ENCODE measurements at regions not wholly inside any gene's neighbourhood (a gene's known extent, or its start where the extent isn't known, plus 50 kb on each side); places are given as distances from the start of the nearest gene placed in this dataset.

DNA sequence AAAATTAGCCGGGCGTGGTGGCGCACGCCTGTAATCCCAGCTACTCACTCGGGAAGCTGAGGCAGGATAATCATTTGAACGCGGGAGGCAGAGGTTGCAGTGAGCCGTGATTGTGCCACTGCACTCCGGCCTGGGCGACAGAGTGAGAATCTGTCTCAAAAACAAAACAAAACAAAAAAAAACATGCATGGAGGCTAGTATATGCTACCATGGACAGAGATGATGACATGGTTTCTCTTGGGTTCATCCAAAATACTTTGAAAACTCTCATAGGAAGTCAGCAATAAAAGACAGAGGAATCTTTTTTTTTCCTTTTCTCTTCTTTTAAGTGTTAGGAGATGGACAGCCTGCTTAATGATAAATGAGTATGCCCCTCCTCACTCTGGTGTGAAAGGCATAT, 137.7 kb upstream of the MB21D2 start:
- TF ChIP-seq, protein P1, sequence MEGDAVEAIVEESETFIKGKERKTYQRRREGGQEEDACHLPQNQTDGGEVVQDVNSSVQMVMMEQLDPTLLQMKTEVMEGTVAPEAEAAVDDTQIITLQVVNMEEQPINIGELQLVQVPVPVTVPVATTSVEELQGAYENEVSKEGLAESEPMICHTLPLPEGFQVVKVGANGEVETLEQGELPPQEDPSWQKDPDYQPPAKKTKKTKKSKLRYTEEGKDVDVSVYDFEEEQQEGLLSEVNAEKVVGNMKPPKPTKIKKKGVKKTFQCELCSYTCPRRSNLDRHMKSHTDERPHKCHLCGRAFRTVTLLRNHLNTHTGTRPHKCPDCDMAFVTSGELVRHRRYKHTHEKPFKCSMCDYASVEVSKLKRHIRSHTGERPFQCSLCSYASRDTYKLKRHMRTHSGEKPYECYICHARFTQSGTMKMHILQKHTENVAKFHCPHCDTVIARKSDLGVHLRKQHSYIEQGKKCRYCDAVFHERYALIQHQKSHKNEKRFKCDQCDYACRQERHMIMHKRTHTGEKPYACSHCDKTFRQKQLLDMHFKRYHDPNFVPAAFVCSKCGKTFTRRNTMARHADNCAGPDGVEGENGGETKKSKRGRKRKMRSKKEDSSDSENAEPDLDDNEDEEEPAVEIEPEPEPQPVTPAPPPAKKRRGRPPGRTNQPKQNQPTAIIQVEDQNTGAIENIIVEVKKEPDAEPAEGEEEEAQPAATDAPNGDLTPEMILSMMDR (conservative IDR thresholded peaks at IDR 0.05; ENCODE audit: low read depth, low read length) = no peak
- TF ChIP-seq EZH2 (IDR thresholded peaks at IDR 0.05; ENCODE audit: borderline replicate concordance, low read depth, low read length, poor library complexity, severe bottlenecking) = no peak

Measured in A673 (cell line).